SU-DHL-6 (cell line): ENCODE measurements at regions not wholly inside any gene's neighbourhood (a gene's known extent, or its start where the extent isn't known, plus 50 kb on each side); places are given as distances from the start of the nearest gene placed in this dataset.

Source experiments
- H2AFZ ChIP-seq: fragments of 200-600 bp; sonication (generic); 2 replicates; pipeline ENCODE4 v1.6.1; 2014; ENCODE audit warnings: low read depth, mild to moderate bottlenecking, moderate library complexity, mixed read lengths, antibody characterized with exemption, low read length; ENCODE audit not compliant: severe bottlenecking
- H3F3A ChIP-seq: fragments of 200-600 bp; shearing (Covaris generic); 2 replicates; pipeline ENCODE4 v1.6.0; 2016; ENCODE audit warnings: antibody characterized with exemption, mild to moderate bottlenecking; ENCODE audit not compliant: insufficient read depth
- H3K27ac ChIP-seq: fragments of 200-600 bp; sonication (generic); 2 replicates; pipeline ENCODE4 v1.5.1; 2016; ENCODE audit warnings: low read depth, mild to moderate bottlenecking, low read length, moderate library complexity, mixed read lengths
- H3K27me3 ChIP-seq: fragments of 200-600 bp; sonication (generic), shearing (Covaris generic); 2 replicates; pipeline ENCODE4 v1.6.0; 2014; ENCODE audit warnings: mild to moderate bottlenecking, low read length
- H3K36me3 ChIP-seq: fragments of 200-600 bp; sonication (generic); 2 replicates; pipeline ENCODE4 v1.6.1; 2014; ENCODE audit warnings: mild to moderate bottlenecking, low read length, mixed read lengths
- H3K4me2 ChIP-seq: fragments of 300-600, 200-600 bp; shearing (Covaris generic), sonication (generic); 2 replicates; pipeline ENCODE4 v1.6.0; 2014; ENCODE audit warnings: low read length, low read depth, mild to moderate bottlenecking; ENCODE audit not compliant: poor library complexity, severe bottlenecking
- H3K4me3 ChIP-seq: fragments of 200-600 bp; sonication (generic); 2 replicates; pipeline ENCODE4 v1.5.1; 2014; ENCODE audit warnings: antibody characterized with exemption, low read length, mild to moderate bottlenecking, mixed read lengths; ENCODE audit not compliant: insufficient read depth, poor library complexity, severe bottlenecking
- H3K79me2 ChIP-seq: fragments of 200-600 bp; sonication (generic); 2 replicates; pipeline ENCODE4 v1.6.1; 2014; ENCODE audit warnings: mild to moderate bottlenecking, low read length, moderate library complexity; ENCODE audit not compliant: insufficient read depth
- H3K9ac ChIP-seq: fragments of 200-600 bp; sonication (generic); 2 replicates; pipeline ENCODE4 v1.7.0; 2014; ENCODE audit warnings: mild to moderate bottlenecking, low read length
- H3K9me2 ChIP-seq: fragments of 200-600 bp; sonication (generic); replicated peaks from 2 replicates; pipeline ENCODE4 v1.6.1; 2014; ENCODE audit warnings: low read length; ENCODE audit not compliant: insufficient read depth
- H3K9me3 ChIP-seq: fragments of 200-600 bp; sonication (generic); 2 replicates; pipeline ENCODE4 v1.6.1; 2014; ENCODE audit warnings: low read length, mixed read lengths; ENCODE audit not compliant: insufficient read depth
- H4K20me1 ChIP-seq: fragments of 200-600 bp; sonication (generic); 2 replicates; pipeline ENCODE4 v1.6.1; 2014; ENCODE audit warnings: low read depth, mild to moderate bottlenecking, antibody characterized with exemption, low read length, moderate library complexity, mixed read lengths
- EZH2phosphoT487 ChIP-seq: fragments of 200-600 bp; sonication (generic), shearing (Covaris generic); conservative IDR thresholded peaks from 2 replicates; pipeline ENCODE4 v1.6.1; 2018; ENCODE audit warnings: mild to moderate bottlenecking, antibody characterized with exemption, low read length, moderate library complexity, mixed read lengths
- TF ChIP-seq, protein P1 (sequence below): fragments of 200-600 bp; sonication (generic); IDR thresholded peaks from one replicate; pipeline ENCODE4 v1.5.1; 2017; ENCODE audit warnings: antibody characterized with exemption, mild to moderate bottlenecking, low read length, moderate library complexity; ENCODE audit not compliant: insufficient read depth, poor library complexity, severe bottlenecking

- TF ChIP-seq, protein P1, sequence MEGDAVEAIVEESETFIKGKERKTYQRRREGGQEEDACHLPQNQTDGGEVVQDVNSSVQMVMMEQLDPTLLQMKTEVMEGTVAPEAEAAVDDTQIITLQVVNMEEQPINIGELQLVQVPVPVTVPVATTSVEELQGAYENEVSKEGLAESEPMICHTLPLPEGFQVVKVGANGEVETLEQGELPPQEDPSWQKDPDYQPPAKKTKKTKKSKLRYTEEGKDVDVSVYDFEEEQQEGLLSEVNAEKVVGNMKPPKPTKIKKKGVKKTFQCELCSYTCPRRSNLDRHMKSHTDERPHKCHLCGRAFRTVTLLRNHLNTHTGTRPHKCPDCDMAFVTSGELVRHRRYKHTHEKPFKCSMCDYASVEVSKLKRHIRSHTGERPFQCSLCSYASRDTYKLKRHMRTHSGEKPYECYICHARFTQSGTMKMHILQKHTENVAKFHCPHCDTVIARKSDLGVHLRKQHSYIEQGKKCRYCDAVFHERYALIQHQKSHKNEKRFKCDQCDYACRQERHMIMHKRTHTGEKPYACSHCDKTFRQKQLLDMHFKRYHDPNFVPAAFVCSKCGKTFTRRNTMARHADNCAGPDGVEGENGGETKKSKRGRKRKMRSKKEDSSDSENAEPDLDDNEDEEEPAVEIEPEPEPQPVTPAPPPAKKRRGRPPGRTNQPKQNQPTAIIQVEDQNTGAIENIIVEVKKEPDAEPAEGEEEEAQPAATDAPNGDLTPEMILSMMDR: no peak
- TF ChIP-seq EZH2phosphoT487: no peak
- no peak overlapping the region for H3K9ac ChIP-seq
- H3K36me3 ChIP-seq: no peaks in the 10 kb centered on the region
- H3K27ac ChIP-seq: no peak overlapping the region
- no peaks in the 10 kb centered on the region; the same call in 1 of the 2 replicates for H3K9me2 ChIP-seq
- H3K27me3 ChIP-seq: no peaks in the 10 kb centered on the region
- H3K4me2 ChIP-seq: no peak overlapping the region
- no peaks in the 10 kb centered on the region for H3K79me2 ChIP-seq
- H3F3A ChIP-seq: no peaks in the 10 kb centered on the region
- H2AFZ ChIP-seq: no peak overlapping the region
- H3K4me3 ChIP-seq: no peak overlapping the region
- no peaks in the 10 kb centered on the region for H3K9me3 ChIP-seq
- no peaks in the 10 kb centered on the region for H4K20me1 ChIP-seq
These were observed 285.1 kb upstream of the CDH11 start for GRCh38 chr16:65406933-65407332.

GRCh38 chr16:65406116-65406515, 284.3 kb upstream of the CDH11 start:
- Histone ChIP-seq H3K79me2 (no peaks in the 10 kb centered on the region), H3K36me3 (no peaks in the 10 kb centered on the region), H3K4me3 (no peak overlapping the region), H3F3A (no peaks in the 10 kb centered on the region), H3K4me2 (no peak overlapping the region), H4K20me1 (no peaks in the 10 kb centered on the region), H3K9me2 (no peaks in the 10 kb centered on the region; the same call in 1 of the 2 replicates), H3K27me3 (no peaks in the 10 kb centered on the region), H3K9ac (no peak overlapping the region), H3K27ac (no peak overlapping the region), H3K9me3 (no peaks in the 10 kb centered on the region), H2AFZ (no peak overlapping the region)
- no peak for TF ChIP-seq EZH2phosphoT487
- TF ChIP-seq, protein P1: no peak

GRCh38 chr16:65394281-65394680, 272.4 kb upstream of the CDH11 start:
- H3K4me3 ChIP-seq: no peak overlapping the region
- TF ChIP-seq EZH2phosphoT487: no peak
- TF ChIP-seq, protein P1: no peak
- H3K36me3 ChIP-seq: no peaks in the 10 kb centered on the region
- no peaks in the 10 kb centered on the region for H3F3A ChIP-seq
- H3K9me2 ChIP-seq: no peaks in the 10 kb centered on the region
- H3K9me3 ChIP-seq: no peaks in the 10 kb centered on the region
- no peak overlapping the region for H3K4me2 ChIP-seq
- no peak overlapping the region for H3K9ac ChIP-seq
- H3K79me2 ChIP-seq: no peaks in the 10 kb centered on the region
- no peak overlapping the region for H2AFZ ChIP-seq
- H4K20me1 ChIP-seq: no peaks in the 10 kb centered on the region
- no peaks in the 10 kb centered on the region for H3K27me3 ChIP-seq
- no peak overlapping the region for H3K27ac ChIP-seq
